HepG2 (cell line): ENCODE measurements at regions not wholly inside any gene's neighbourhood (a gene's known extent, or its start where the extent isn't known, plus 50 kb on each side); places are given as distances from the start of the nearest gene placed in this dataset.

ENCODE experiments used
- ATAC-seq: fragments of 200-7000 bp; cut with Tn5 transposase; 3 replicates; pipeline ENCODE4 v1.9.1; 2020; ENCODE audit warnings: mild to moderate bottlenecking, moderate library complexity
- BruUV-seq: library from RNA; stranded (reverse); fragments of 400-500 nt; replicated peaks from 2 replicates; lab custom pipeline; 2021; lab: Mats Ljungman, UMichigan
- CTCF ChIA-PET: fragments of 300-600 bp; formaldehyde crosslinking; extraction: SDS; loops from one replicate; lab custom pipeline; 2021; ENCODE audit warnings: low total read pairs, inconsistent platforms, low intra/inter-chr PET ratio; lab: Yijun Ruan, JAX
- POLR2A ChIA-PET: fragments of 350-600 bp; sonication (Branson Sonifier 250); formaldehyde crosslinking; loops from one replicate; lab custom pipeline; 2020; ENCODE audit warnings: antibody characterized with exemption, inconsistent platforms; lab: Yijun Ruan, JAX
- DNase-seq: peaks from one replicate; pipeline ENCODE4 v3.0.0-alpha.2; 2015; ENCODE audit warnings: low spot score
- FAIRE-seq: peaks from 3 replicates; lab custom pipeline; 2011; peaks lifted over from hg19 to GRCh38; lab: Jason Lieb, UNC
- H2AFZ ChIP-seq: one replicate; pipeline ENCODE4 v1.6.1; 2011; ENCODE audit warnings: low read length, inconsistent platforms
- H3K27ac ChIP-seq: fragments of 300-600 bp; 3 replicates; pipeline ENCODE4 v1.8.0; 2011; ENCODE audit warnings: mixed run types, mild to moderate bottlenecking, mixed read lengths, low read length, inconsistent platforms; ENCODE audit not compliant: insufficient read depth; ENCODE audit errors: extremely low read length
- H3K27me3 ChIP-seq, 2 experiments: fragments of 200-600 bp in 1 of 2; 2 replicates in 1 of 2; 3 replicates in 1 of 2; pipeline versions ENCODE4 v1.6.0 to v1.8.0; 2011; ENCODE audit warnings: low read length in 2 of 2, mild to moderate bottlenecking in 2 of 2, moderate library complexity in 2 of 2, inconsistent platforms in 1 of 2; ENCODE audit not compliant: insufficient read depth in 2 of 2, control insufficient read depth in 1 of 2
- H3K36me3 ChIP-seq, 2 experiments: fragments of 200-600 bp in 1 of 2; replicated peaks in 1 of 2; 2 replicates in 1 of 2; 3 replicates in 1 of 2; pipeline versions ENCODE4 v1.5.1 to v1.8.0; 2011; ENCODE audit warnings: low read length in 2 of 2, inconsistent platforms in 1 of 2; ENCODE audit not compliant: insufficient read depth in 2 of 2, control insufficient read depth in 1 of 2
- H3K4me1 ChIP-seq: 2 replicates; pipeline ENCODE4 v1.5.1; 2012; ENCODE audit warnings: low read length, inconsistent platforms; ENCODE audit not compliant: insufficient read depth
- H3K4me2 ChIP-seq: 2 replicates; pipeline ENCODE4 v1.6.0; 2011; ENCODE audit warnings: low read depth, low read length, inconsistent platforms
- H3K4me3 ChIP-seq, 3 experiments: fragments of 200-600 bp in 1 of 3; sonication (generic), shearing (Covaris generic) in 1 of 3; replicated peaks in 1 of 3; 2 replicates each; pipeline ENCODE4 v1.5.1; 2011 to 2016; ENCODE audit warnings: low read length in 3 of 3, inconsistent platforms in 2 of 3, low read depth in 2 of 3, mild to moderate bottlenecking in 2 of 3, control low read depth in 1 of 3, mixed read lengths in 1 of 3; ENCODE audit not compliant: insufficient read depth in 1 of 3
- H3K79me2 ChIP-seq: one replicate; pipeline ENCODE4 v1.6.1; 2011; ENCODE audit warnings: low read length, inconsistent platforms; ENCODE audit not compliant: insufficient read depth
- H3K9ac ChIP-seq: 2 replicates; pipeline ENCODE4 v1.6.0; 2011; ENCODE audit warnings: mild to moderate bottlenecking, low read depth, low read length, inconsistent platforms; ENCODE audit not compliant: insufficient read depth
- H3K9me3 ChIP-seq: 2 replicates; pipeline ENCODE4 v1.5.1; 2012; ENCODE audit warnings: mild to moderate bottlenecking, low read length
- H4K20me1 ChIP-seq: 2 replicates; pipeline ENCODE4 v1.6.0; 2011; ENCODE audit warnings: inconsistent platforms, mild to moderate bottlenecking, low read length, moderate library complexity; ENCODE audit not compliant: insufficient read depth
- DRAP1 ChIP-seq: IDR thresholded peaks from 2 replicates; pipeline ENCODE4 v1.6.1; 2016; ENCODE audit warnings: missing genetic modification reagents, missing compliant biosample characterization
- FOXK1 ChIP-seq: sonication (generic); formaldehyde crosslinking; IDR thresholded peaks from 2 replicates; pipeline ENCODE4 v1.4.0; 2020; ENCODE audit warnings: low read depth, missing genetic modification reagents, borderline replicate concordance
- FOXP1 ChIP-seq, 2 experiments: fragments of 450-650 bp in 1 of 2; IDR thresholded peaks; 2 replicates each; pipeline ENCODE4 v1.6.1; 2017 to 2018; ENCODE audit warnings: antibody characterized with exemption in 1 of 2
- GABPA ChIP-seq, 2 experiments: IDR thresholded peaks; 2 replicates each; pipeline ENCODE4 v1.6.1; 2011 to 2016; ENCODE audit warnings: low read depth in 2 of 2, low read length in 1 of 2, missing biosample characterization in 1 of 2, missing genetic modification characterization in 1 of 2
- HNRNPH1 ChIP-seq: fragments of 200-400 bp; formaldehyde crosslinking; optimal IDR thresholded peaks from 2 replicates; pipeline ENCODE3; 2017; ENCODE audit warnings: mild to moderate bottlenecking, low read depth, low read length
- HNRNPLL ChIP-seq: fragments of 200-400 bp; formaldehyde crosslinking; IDR thresholded peaks from 2 replicates; pipeline ENCODE4 v1.6.1; 2017; ENCODE audit warnings: mild to moderate bottlenecking, low read depth, low read length; ENCODE audit not compliant: poor library complexity, severe bottlenecking
- KLF13 ChIP-seq: sonication (generic); formaldehyde crosslinking; IDR thresholded peaks from 2 replicates; pipeline ENCODE4 v1.4.0; 2020; ENCODE audit warnings: mild to moderate bottlenecking, missing genetic modification reagents
- KLF15 ChIP-seq: sonication (generic); formaldehyde crosslinking; IDR thresholded peaks from 2 replicates; pipeline ENCODE4 v1.8.1; 2023; ENCODE audit warnings: borderline replicate concordance, mild to moderate bottlenecking, inconsistent platforms, missing genetic modification reagents, mixed read lengths
- RBM39 ChIP-seq: fragments of 200-400 bp; formaldehyde crosslinking; IDR thresholded peaks from one replicate; pipeline ENCODE4 v1.6.1; 2018; ENCODE audit warnings: antibody characterized with exemption, mild to moderate bottlenecking, low read depth, low read length; ENCODE audit not compliant: poor library complexity, severe bottlenecking
- SIX1 ChIP-seq: sonication (generic); formaldehyde crosslinking; IDR thresholded peaks from 2 replicates; pipeline ENCODE4 v1.4.0; 2020; ENCODE audit warnings: missing genetic modification reagents, borderline replicate concordance
- SP1 ChIP-seq, 2 experiments: fragments of 450-650 bp in 1 of 2; sonication (generic) in 1 of 2; formaldehyde crosslinking in 1 of 2; IDR thresholded peaks; 2 replicates each; pipeline versions ENCODE4 v1.4.0 to v1.6.1; 2016 to 2020; ENCODE audit warnings: missing genetic modification reagents in 1 of 2
- TEF ChIP-seq: sonication (generic); formaldehyde crosslinking; IDR thresholded peaks from 2 replicates; pipeline ENCODE4 v1.5.0; 2020; ENCODE audit warnings: missing genetic modification reagents
- ZFP1 ChIP-seq: IDR thresholded peaks from 2 replicates; pipeline ENCODE4 v1.6.1; 2016
- ZFP82 ChIP-seq: sonication (generic); formaldehyde crosslinking; IDR thresholded peaks from 2 replicates; pipeline ENCODE4 v1.5.1; 2020; ENCODE audit warnings: mild to moderate bottlenecking, missing genetic modification reagents, borderline replicate concordance
- ZNF550 ChIP-seq: sonication (generic); formaldehyde crosslinking; IDR thresholded peaks from 2 replicates; pipeline ENCODE4 v1.4.0; 2020; ENCODE audit warnings: mild to moderate bottlenecking, missing genetic modification reagents, borderline replicate concordance
- ZNF556 ChIP-seq: sonication (generic); formaldehyde crosslinking; IDR thresholded peaks from 2 replicates; pipeline ENCODE4 v1.4.0; 2020; ENCODE audit warnings: mild to moderate bottlenecking, missing genetic modification reagents, borderline replicate concordance
- WGBS: methylation state at CpG from one replicate; pipeline ENCODE4 v1.1.6; 2017; ENCODE audit warnings: low lambda C conversion rate; 5-methylcytosine and 5-hydroxymethylcytosine counted together
- in situ Hi-C: cut with HindIII; loops from 2 replicates; pipeline ENCODE4 v1.10.0; 2017; ENCODE audit warnings: low pct_unique_long_range_greater_than_20kb; ENCODE audit not compliant: extremely low pct_ligation_motif_present
- intact Hi-C: fragments of 100-400 bp; cut with micrococcal nuclease; formaldehyde crosslinking; loops from one replicate; pipeline ENCODE4 v1.10.0; 2022; ENCODE audit not compliant: unreplicated experiment
- TF ChIP-seq, protein P1 (sequence below): sonication (generic); formaldehyde crosslinking; IDR thresholded peaks from 2 replicates; pipeline ENCODE4 v1.8.1; 2023; ENCODE audit warnings: missing genetic modification reagents, mild to moderate bottlenecking, borderline replicate concordance
- TF ChIP-seq, protein P2 (sequence below): sonication (generic); formaldehyde crosslinking; IDR thresholded peaks from 2 replicates; pipeline ENCODE4 v1.4.0; 2020; ENCODE audit warnings: mild to moderate bottlenecking, missing genetic modification reagents, borderline replicate concordance

DNA sequence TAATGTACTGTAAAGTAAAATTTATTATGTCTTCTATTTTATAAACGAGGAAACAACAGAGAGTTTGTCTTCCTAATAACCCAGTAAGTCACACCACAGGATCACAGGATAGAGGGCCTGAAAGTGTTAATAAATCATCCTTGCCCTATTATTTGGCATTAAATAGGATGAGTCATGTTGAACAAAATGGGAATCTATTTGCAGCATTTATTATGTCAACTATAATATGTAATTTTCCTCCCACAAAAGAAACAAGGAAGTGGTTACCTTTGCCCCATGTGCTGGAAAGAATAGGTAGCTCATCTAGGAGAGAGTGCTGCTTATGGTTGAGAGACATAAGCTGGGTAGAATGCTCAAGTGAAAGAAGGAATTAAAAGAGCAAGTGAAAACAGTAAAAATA is 237.6 kb upstream of the NDST3 start (continued):
- TF ChIP-seq GABPA (IDR thresholded peaks at IDR 0.05; ENCODE audit: low read depth, low read length) (no peak), GABPA (CRISPR knock-in tag; IDR thresholded peaks at IDR 0.05; ENCODE audit: low read depth) (no peak), ZNF556 (no peak), SIX1 (no peak), HNRNPLL (no peak), HNRNPH1 (no peak)

GRCh38 chr4:117800636-117801035 is 233.7 kb upstream of the NDST3 start:
- no peak for ATAC-seq
- TF ChIP-seq FOXK1 (CRISPR knock-in tag) = no peak
- TF ChIP-seq KLF13 (CRISPR knock-in tag) = no peak
- TF ChIP-seq RBM39 = no peak
- no peak for TF ChIP-seq ZNF550 (CRISPR knock-in tag)
- TF ChIP-seq TEF (CRISPR knock-in tag) = no peak
- TF ChIP-seq DRAP1 (CRISPR knock-in tag) = no peak
- TF ChIP-seq, protein P1, sequence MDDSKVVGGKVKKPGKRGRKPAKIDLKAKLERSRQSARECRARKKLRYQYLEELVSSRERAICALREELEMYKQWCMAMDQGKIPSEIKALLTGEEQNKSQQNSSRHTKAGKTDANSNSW (CRISPR knock-in tag) = no peak
- TF ChIP-seq KLF15 = no peak
- TF ChIP-seq ZFP1 (CRISPR knock-in tag) = no peak
- TF ChIP-seq FOXP1 (IDR thresholded peaks at IDR 0.05) = no peak
- TF ChIP-seq FOXP1 (CRISPR knock-in tag; IDR thresholded peaks at IDR 0.05) = no peak
- TF ChIP-seq SP1 (IDR thresholded peaks at IDR 0.05) = no peak
- no peak for TF ChIP-seq SP1 (CRISPR knock-in tag; IDR thresholded peaks at IDR 0.05)
- no peak for TF ChIP-seq ZFP82
- TF ChIP-seq, protein P2, sequence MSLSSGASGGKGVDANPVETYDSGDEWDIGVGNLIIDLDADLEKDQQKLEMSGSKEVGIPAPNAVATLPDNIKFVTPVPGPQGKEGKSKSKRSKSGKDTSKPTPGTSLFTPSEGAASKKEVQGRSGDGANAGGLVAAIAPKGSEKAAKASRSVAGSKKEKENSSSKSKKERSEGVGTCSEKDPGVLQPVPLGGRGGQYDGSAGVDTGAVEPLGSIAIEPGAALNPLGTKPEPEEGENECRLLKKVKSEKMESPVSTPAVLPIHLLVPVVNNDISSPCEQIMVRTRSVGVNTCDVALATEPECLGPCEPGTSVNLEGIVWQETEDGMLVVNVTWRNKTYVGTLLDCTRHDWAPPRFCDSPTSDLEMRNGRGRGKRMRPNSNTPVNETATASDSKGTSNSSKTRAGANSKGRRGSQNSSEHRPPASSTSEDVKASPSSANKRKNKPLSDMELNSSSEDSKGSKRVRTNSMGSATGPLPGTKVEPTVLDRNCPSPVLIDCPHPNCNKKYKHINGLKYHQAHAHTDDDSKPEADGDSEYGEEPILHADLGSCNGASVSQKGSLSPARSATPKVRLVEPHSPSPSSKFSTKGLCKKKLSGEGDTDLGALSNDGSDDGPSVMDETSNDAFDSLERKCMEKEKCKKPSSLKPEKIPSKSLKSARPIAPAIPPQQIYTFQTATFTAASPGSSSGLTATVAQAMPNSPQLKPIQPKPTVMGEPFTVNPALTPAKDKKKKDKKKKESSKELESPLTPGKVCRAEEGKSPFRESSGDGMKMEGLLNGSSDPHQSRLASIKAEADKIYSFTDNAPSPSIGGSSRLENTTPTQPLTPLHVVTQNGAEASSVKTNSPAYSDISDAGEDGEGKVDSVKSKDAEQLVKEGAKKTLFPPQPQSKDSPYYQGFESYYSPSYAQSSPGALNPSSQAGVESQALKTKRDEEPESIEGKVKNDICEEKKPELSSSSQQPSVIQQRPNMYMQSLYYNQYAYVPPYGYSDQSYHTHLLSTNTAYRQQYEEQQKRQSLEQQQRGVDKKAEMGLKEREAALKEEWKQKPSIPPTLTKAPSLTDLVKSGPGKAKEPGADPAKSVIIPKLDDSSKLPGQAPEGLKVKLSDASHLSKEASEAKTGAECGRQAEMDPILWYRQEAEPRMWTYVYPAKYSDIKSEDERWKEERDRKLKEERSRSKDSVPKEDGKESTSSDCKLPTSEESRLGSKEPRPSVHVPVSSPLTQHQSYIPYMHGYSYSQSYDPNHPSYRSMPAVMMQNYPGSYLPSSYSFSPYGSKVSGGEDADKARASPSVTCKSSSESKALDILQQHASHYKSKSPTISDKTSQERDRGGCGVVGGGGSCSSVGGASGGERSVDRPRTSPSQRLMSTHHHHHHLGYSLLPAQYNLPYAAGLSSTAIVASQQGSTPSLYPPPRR = no peak

More at GRCh38 chr4:117800636-117801035, 233.7 kb upstream of the NDST3 start:
- no peaks in the 10 kb centered on the region for H3K4me1 ChIP-seq
- FAIRE-seq = no peak
- in situ Hi-C loops = no loop called here
- ChIA-PET POLR2A (no interaction called here), CTCF (no interaction called here)
- 37% methylated on average over 6 of the region's 6 CpGs for WGBS
- H3K4me3 ChIP-seq = no peak overlapping the region
- H4K20me1 ChIP-seq = no peaks in the 10 kb centered on the region
- no peak overlapping the region for H3K9ac ChIP-seq
- no peak overlapping the region for H3K27ac ChIP-seq
- no peak overlapping the region for H2AFZ ChIP-seq
- no peaks in the 10 kb centered on the region for H3K79me2 ChIP-seq
- intact Hi-C loops = no loop called here
- H3K27me3 ChIP-seq = no peaks in the 10 kb centered on the region
- H3K4me2 ChIP-seq = no peak overlapping the region
- H3K9me3 ChIP-seq = no peaks in the 10 kb centered on the region
- H3K36me3 ChIP-seq = no peaks in the 10 kb centered on the region
- DNase-seq = no peak
- no TSS peak for BruUV-seq
